ENCODE measurements at regions not wholly inside any gene's neighbourhood (a gene's known extent, or its start where the extent isn't known, plus 50 kb on each side); places are given as distances from the start of the nearest gene placed in this dataset.

GRCh38 chr4:63396269-63396668 lies 1013.0 kb downstream of the TECRL start:
- TF ChIP-seq CTCF (IDR thresholded peaks at IDR 0.05 in 2 of 3, conservative IDR thresholded peaks at IDR 0.05 in 1 of 3; ENCODE audit: control insufficient read depth in 2 of 3, extremely low read depth in 1 of 3, insufficient read depth in 1 of 3, low read depth in 3 of 3, low read length in 3 of 3) (no peak), RAD21 (IDR thresholded peaks at IDR 0.05; ENCODE audit: insufficient read depth, low read depth, low read length) (no peak), ATF3 (IDR thresholded peaks at IDR 0.05; ENCODE audit: borderline replicate concordance, extremely low read depth, low read depth, low read length) (no peak), ATF7 (IDR thresholded peaks at IDR 0.05; ENCODE audit: low read depth) (no peak), SUZ12 (IDR thresholded peaks at IDR 0.05; ENCODE audit: unreplicated experiment) (no peak), CREB1 (IDR thresholded peaks at IDR 0.05; ENCODE audit: low read depth) (no peak), EGR1 (IDR thresholded peaks at IDR 0.05; ENCODE audit: borderline replicate concordance in 1 of 2, low read depth in 2 of 2, low read length in 2 of 2) (no peak), PBX3 (IDR thresholded peaks at IDR 0.05; ENCODE audit: insufficient replicate concordance, low read depth, low read length) (no peak), ZBTB33 (IDR thresholded peaks at IDR 0.05) (no peak)

Data from GM12878 (cell line).